GM12891 (cell line): ENCODE measurements at regions not wholly inside any gene's neighbourhood (a gene's known extent, or its start where the extent isn't known, plus 50 kb on each side); places are given as distances from the start of the nearest gene placed in this dataset.

Experiments
- DNase-seq: peaks from one replicate; pipeline ENCODE4 v3.0.0; 2011; ENCODE audit warnings: low spot score; ENCODE audit not compliant: insufficient read length
- FAIRE-seq: peaks from 2 replicates; lab custom pipeline; 2011; peaks lifted over from hg19 to GRCh38; lab: Jason Lieb, UNC
- PAX5 ChIP-seq: IDR thresholded peaks from 2 replicates; pipeline ENCODE4 v1.6.1; 2011; ENCODE audit warnings: low read length, moderate library complexity, mild to moderate bottlenecking; ENCODE audit not compliant: insufficient read depth, severe bottlenecking
- POLR2A ChIP-seq: IDR thresholded peaks from 2 replicates; pipeline ENCODE4 v1.6.1; 2011; ENCODE audit warnings: low read depth, low read length, control low read depth
- POLR2AphosphoS5 ChIP-seq: IDR thresholded peaks from 2 replicates; pipeline ENCODE4 v1.6.1; 2011; ENCODE audit warnings: low read depth, low read length, control low read depth
- POU2F2 ChIP-seq: IDR thresholded peaks from 2 replicates; pipeline ENCODE4 v1.6.1; 2011; ENCODE audit warnings: low read depth, mild to moderate bottlenecking, control low read depth, low read length, moderate library complexity
- SPI1 ChIP-seq: IDR thresholded peaks from 2 replicates; pipeline ENCODE4 v1.6.1; 2011; ENCODE audit warnings: low read depth, low read length, control low read depth
- TAF1 ChIP-seq: IDR thresholded peaks from 2 replicates; pipeline ENCODE4 v1.6.1; 2011; ENCODE audit warnings: low read depth, low read length, control low read depth

GRCh38 chr1:69376408-69376807 is 191.3 kb upstream of the LRRC7 start:
- TF ChIP-seq POLR2A, result no peak
- no peak for TF ChIP-seq POLR2AphosphoS5
- no peak for TF ChIP-seq POU2F2
- no peak for TF ChIP-seq PAX5
- no peak for TF ChIP-seq TAF1
- no peak for TF ChIP-seq SPI1
- FAIRE-seq (no peak), DNase-seq (no peak)

- DNase-seq (no peak), FAIRE-seq (no peak)
- TF ChIP-seq POU2F2 (no peak), TAF1 (no peak), POLR2A (no peak), PAX5 (no peak), POLR2AphosphoS5 (no peak), SPI1 (no peak)
These were observed 190.2 kb upstream of the LRRC7 start for GRCh38 chr1:69377507-69377906.

- FAIRE-seq, result no peak
- no peak for TF ChIP-seq TAF1
- TF ChIP-seq POLR2AphosphoS5, result no peak
- TF ChIP-seq SPI1, result no peak
- TF ChIP-seq PAX5, result no peak
- no peak for DNase-seq
These were observed 179.7 kb upstream of the LRRC7 start for GRCh38 chr1:69388044-69388443.

GRCh38 chr1:69400128-69400527 is 167.6 kb upstream of the LRRC7 start:
- no peak for TF ChIP-seq PAX5
- TF ChIP-seq SPI1, result no peak
- FAIRE-seq (no peak), DNase-seq (no peak)

- FAIRE-seq (no peak), DNase-seq (no peak)
- TF ChIP-seq SPI1 (no peak), POLR2AphosphoS5 (no peak), PAX5 (no peak)
These were observed 165.8 kb upstream of the LRRC7 start for GRCh38 chr1:69401879-69402278.

- TF ChIP-seq SPI1, result no peak
- TF ChIP-seq POLR2AphosphoS5, result no peak
- no peak for TF ChIP-seq POLR2A
- TF ChIP-seq TAF1, result no peak
- no peak for TF ChIP-seq PAX5
- no peak for TF ChIP-seq POU2F2
- FAIRE-seq (no peak), DNase-seq (no peak)
These were observed 163.9 kb upstream of the LRRC7 start for GRCh38 chr1:69403756-69404320.

- TF ChIP-seq TAF1 (no peak), POU2F2 (no peak), SPI1 (no peak), POLR2A (no peak), POLR2AphosphoS5 (no peak), PAX5 (no peak)
- DNase-seq (no peak), FAIRE-seq (no peak)
These were observed 163.2 kb upstream of the LRRC7 start for GRCh38 chr1:69404486-69404885.

GRCh38 chr1:69406244-69406643 is 161.5 kb upstream of the LRRC7 start:
- no peak for TF ChIP-seq POLR2AphosphoS5
- TF ChIP-seq POU2F2, result no peak
- TF ChIP-seq SPI1, result no peak
- no peak for TF ChIP-seq PAX5
- no peak for TF ChIP-seq TAF1
- TF ChIP-seq POLR2A, result no peak
- DNase-seq (no peak), FAIRE-seq (no peak)

GRCh38 chr1:69409731-69410456 is 157.8 kb upstream of the LRRC7 start:
- TF ChIP-seq POLR2A, result no peak
- no peak for TF ChIP-seq POU2F2
- TF ChIP-seq PAX5, result no peak
- no peak for TF ChIP-seq SPI1
- TF ChIP-seq POLR2AphosphoS5, result no peak
- TF ChIP-seq TAF1, result no peak
- no peak for FAIRE-seq

GRCh38 chr1:69410457-69410850 is 157.3 kb upstream of the LRRC7 start:
- no peak for FAIRE-seq
- TF ChIP-seq POLR2A, result no peak
- TF ChIP-seq SPI1, result no peak
- no peak for TF ChIP-seq POLR2AphosphoS5
- TF ChIP-seq PAX5, result no peak
- TF ChIP-seq TAF1, result no peak
- TF ChIP-seq POU2F2, result no peak
- DNase-seq, result no peak

More at GRCh38 chr1:69409731-69410456, 157.8 kb upstream of the LRRC7 start:
- DNase-seq, result no peak
